HCT116 (cell line): ENCODE measurements at regions not wholly inside any gene's neighbourhood (a gene's known extent, or its start where the extent isn't known, plus 50 kb on each side); places are given as distances from the start of the nearest gene placed in this dataset.

Source experiments
- CEBPB ChIP-seq: IDR thresholded peaks from 2 replicates; pipeline ENCODE4 v1.6.1; 2012; ENCODE audit warnings: low read depth
- EZH2 ChIP-seq: fragments of 200-600 bp; sonication (generic); IDR thresholded peaks from 2 replicates; pipeline ENCODE4 v1.6.1; 2017; ENCODE audit warnings: antibody characterized with exemption, mixed run types
- EZH2phosphoT487 ChIP-seq: fragments of 200-600 bp; IDR thresholded peaks from 2 replicates; pipeline ENCODE4 v1.6.1; 2018; ENCODE audit warnings: antibody characterized with exemption, borderline replicate concordance
- SRF ChIP-seq: IDR thresholded peaks from 2 replicates; pipeline ENCODE4 v1.6.1; 2012; ENCODE audit warnings: low read depth
- TCF7L2 ChIP-seq: IDR thresholded peaks from 2 replicates; pipeline ENCODE4 v1.7.0; 2011; ENCODE audit warnings: borderline replicate concordance, inconsistent platforms; ENCODE audit not compliant: insufficient read depth, insufficient read length; ENCODE audit errors: extremely low read depth
- TF ChIP-seq, protein P1 (sequence below): IDR thresholded peaks from 2 replicates; pipeline ENCODE4 v1.6.1; 2012
- TF ChIP-seq, protein P2 (sequence below), 3 experiments: fragments of 200-600 bp in 1 of 3; sonication (generic) in 1 of 3; IDR thresholded peaks in 2 of 3; conservative IDR thresholded peaks in 1 of 3; 2 replicates each; pipeline ENCODE4 v1.5.1; 2012 to 2017; ENCODE audit warnings: low read depth in 2 of 3, low read length in 2 of 3, antibody characterized with exemption in 1 of 3, borderline replicate concordance in 1 of 3, control low read depth in 1 of 3, mild to moderate bottlenecking in 1 of 3, mixed read lengths in 1 of 3, mixed run types in 1 of 3, moderate library complexity in 1 of 3; ENCODE audit not compliant: insufficient read depth in 1 of 3

DNA sequence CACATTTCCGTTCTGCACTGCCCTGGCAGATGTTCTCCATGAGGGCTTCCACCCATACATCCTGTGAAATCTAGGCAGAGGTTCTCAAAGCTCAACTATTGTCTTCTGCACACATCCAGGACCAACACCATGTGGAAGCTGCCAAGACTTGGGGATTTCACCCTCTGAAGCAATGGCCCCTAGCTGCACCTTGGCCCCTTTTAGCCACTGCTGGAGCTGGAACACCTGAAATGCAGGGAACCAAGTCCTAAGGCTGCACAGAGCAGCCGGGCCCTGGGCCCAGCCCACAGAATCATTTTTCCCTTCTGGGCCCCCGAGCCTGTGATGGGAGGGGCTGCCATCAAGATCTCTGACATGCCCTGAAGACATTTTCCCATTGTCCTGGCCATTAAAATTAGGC lies 228.7 kb downstream of the ANXA1 start:
- TF ChIP-seq EZH2phosphoT487 (no peak), CEBPB (no peak), SRF (no peak), EZH2 (no peak), TCF7L2 (no peak)
- TF ChIP-seq, protein P1, sequence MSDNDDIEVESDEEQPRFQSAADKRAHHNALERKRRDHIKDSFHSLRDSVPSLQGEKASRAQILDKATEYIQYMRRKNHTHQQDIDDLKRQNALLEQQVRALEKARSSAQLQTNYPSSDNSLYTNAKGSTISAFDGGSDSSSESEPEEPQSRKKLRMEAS: no peak
- TF ChIP-seq, protein P2, sequence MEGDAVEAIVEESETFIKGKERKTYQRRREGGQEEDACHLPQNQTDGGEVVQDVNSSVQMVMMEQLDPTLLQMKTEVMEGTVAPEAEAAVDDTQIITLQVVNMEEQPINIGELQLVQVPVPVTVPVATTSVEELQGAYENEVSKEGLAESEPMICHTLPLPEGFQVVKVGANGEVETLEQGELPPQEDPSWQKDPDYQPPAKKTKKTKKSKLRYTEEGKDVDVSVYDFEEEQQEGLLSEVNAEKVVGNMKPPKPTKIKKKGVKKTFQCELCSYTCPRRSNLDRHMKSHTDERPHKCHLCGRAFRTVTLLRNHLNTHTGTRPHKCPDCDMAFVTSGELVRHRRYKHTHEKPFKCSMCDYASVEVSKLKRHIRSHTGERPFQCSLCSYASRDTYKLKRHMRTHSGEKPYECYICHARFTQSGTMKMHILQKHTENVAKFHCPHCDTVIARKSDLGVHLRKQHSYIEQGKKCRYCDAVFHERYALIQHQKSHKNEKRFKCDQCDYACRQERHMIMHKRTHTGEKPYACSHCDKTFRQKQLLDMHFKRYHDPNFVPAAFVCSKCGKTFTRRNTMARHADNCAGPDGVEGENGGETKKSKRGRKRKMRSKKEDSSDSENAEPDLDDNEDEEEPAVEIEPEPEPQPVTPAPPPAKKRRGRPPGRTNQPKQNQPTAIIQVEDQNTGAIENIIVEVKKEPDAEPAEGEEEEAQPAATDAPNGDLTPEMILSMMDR (IDR thresholded peaks at IDR 0.05 in 2 of 3, conservative IDR thresholded peaks at IDR 0.05 in 1 of 3; ENCODE audit: borderline replicate concordance in 1 of 3, insufficient read depth in 1 of 3, low read depth in 2 of 3, low read length in 2 of 3): no peak
